HG02885 (cell line): ENCODE measurements at regions not wholly inside any gene's neighbourhood (a gene's known extent, or its start where the extent isn't known, plus 50 kb on each side); places are given as distances from the start of the nearest gene placed in this dataset.

Source experiments
- ATAC-seq: cut with Tn5 transposase; IDR thresholded peaks from one replicate; pipeline ENCODE4 v1.9.1; 2021; ENCODE audit warnings: mild to moderate bottlenecking; ENCODE audit not compliant: unreplicated experiment, poor library complexity

DNA sequence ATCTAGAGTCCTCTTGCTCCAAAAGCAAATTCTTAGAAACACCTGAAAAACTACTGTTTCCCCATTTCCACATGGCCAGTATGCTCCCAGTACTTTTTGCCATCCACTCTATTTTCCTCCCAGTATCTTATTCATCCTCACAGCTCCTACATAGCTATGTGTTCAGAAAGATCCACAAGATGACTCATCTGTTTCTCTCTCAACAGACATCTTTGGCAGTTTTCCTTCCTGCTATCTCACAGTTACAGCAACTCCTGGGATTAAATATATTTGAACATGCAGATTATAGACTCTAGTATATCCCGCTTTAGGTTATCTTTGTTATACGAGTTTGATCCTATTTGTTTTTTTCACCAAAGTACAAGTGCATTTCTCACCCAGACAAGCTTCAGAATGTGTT lies 675.6 kb upstream of the POT1 start:
- ATAC-seq: no peak

DNA sequence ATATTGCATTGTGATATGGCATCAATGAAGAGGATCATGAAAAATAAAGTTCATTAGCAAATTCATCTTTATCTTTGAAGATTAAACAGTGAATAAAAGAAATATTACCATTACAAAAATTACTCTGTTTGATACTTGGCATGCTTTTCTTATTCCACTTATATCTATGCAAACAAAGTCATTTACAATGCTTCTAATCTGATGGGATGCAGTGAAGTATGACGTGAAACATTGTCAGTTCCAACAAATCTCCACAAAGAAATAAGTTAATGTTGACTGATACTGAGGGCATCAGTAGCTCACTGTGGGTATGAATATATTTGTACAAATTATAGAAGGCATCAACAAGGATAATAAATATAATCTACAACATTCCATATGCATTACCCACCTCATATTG lies 672.8 kb upstream of the POT1 start:
- ATAC-seq: no peak

DNA sequence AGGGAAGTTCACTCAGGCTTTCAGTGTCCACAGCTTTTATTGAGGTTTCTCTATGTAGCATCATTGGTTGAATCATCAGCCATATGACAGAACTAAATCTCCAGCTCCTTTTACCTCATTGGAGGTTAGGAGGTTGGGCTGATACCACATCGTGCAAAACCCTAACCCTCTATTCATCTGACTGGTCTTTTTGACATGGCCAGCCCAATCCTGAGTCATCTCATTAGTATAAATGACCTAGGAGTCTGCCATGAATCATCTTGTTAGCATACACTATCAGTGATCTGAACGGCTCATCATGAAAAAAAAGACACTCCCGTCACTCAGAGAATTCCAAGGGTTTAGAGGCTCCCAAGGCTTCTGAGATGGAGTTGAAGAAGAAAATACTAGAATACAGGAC lies 669.8 kb upstream of the POT1 start:
- no peak for ATAC-seq

DNA sequence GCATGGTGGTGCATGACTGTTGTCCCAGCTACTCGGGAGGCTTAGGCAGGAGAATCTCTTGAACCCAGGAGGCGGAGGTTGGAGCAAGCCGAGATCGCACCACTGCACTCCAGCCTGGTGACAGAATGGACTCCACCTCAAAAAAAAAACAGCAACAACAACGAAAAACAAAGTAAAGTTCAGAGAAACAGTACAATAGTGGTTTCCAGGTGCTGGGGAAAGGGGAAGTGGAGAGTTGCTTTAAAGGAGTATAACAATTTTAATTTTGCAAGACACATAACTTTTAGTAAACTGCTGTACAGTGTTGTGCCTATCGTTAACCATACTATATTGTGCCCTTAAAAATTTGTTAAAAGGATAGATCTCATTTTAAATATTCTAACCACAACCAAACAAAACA lies 662.7 kb upstream of the POT1 start:
- ATAC-seq: no peak

DNA sequence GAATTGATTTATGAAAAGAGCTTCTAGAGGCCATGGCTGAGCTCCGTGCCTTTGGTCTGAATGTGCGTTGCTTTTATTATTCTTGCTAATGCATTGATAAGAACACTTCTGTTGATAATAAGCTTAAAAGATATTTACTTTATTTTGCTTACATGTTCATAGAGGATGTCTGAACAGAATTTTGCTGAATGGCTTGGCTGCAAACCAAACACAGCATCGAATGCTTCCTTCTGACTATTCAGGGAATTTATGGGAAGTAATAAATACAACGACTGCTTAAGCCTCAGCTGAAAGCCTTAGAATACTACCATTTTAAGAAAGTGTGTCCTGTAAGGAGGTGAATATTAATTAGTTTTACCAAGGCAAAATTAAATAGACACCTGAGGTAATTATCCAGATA lies 643.5 kb upstream of the POT1 start:
- no peak for ATAC-seq

DNA sequence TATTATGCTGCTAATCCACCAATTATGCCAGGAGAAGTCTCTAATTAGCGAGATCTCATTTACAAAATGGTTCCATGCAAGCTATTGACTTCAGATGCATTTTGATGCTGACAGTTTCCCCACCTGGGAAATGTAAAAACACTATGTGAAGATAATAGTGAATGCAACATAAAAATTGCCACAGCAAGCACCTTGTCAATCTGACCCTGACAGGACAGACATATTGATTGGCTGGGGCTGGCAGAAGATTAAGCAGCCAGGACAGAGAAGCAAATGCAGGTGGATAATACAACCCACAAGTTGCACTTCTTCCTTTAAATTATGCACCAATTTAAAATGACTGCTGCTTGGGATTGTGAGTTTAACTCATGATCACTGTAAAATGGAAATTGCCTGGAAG lies 642.8 kb upstream of the POT1 start:
- ATAC-seq: no peak

DNA sequence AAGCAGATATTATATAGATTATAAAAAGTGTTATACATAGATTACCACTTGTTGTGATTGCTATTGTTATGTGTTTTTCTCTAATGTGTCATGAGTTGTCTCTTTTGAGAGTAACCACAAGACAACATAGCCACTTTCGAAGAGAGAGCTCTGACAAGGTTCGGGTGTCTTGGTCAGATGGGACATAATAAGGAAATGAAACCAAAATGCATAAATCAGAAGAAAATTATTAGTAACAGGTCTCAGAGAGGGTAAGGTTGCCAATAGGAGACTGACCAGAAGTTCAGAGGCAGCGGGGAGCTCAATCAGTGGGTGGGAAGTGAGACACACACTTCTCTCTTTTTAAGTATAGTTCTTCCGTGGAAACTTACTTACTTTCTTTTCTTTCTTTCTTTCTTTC lies 639.2 kb upstream of the POT1 start:
- ATAC-seq: peak; percentile 99

DNA sequence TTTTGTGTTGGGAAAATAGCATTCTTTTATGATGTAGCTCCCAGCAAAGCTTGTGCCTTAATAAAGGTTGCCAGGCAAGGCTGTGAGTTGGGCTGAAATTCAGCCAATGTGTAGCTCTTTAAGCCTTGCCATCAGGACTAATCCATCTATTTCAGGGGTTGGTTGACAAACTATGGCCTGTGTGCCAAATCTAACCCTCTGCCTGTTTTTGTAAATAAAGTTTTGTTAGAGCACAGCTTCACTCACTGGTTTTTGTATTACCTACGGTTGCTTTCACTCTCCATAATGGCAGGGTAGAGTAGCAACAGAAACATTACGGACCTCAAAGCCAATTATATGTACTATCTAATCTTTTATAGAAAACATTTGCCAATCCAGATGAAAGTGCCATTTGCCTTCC lies 638.1 kb upstream of the POT1 start:
- ATAC-seq: no peak

DNA sequence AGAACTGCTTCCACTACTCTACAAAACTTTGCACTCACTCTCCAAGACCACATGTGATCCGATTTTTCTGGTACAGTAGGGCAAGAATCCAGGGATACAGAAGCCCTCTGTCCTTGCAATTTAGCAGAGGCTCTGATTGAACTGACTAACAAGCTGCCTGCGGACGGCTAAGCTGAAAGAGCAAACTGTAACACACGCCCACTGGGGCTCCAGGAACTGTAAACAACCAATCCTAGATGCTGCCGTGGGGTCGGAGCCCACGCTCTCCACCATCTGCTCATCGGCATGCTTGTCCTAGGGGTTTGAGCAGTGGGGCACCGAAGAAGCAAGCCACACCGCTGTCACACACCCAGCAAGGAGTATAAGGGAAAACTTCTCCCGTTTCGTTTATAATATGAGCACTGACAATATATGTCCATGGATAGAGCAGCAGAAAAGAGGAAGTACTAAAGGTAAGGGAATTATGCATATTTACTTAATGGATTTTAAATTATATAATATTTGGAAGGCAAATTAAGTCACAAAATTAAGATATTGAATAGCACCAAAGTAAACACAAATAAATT lies 634.4 kb upstream of the POT1 start:
- ATAC-seq: no peak

DNA sequence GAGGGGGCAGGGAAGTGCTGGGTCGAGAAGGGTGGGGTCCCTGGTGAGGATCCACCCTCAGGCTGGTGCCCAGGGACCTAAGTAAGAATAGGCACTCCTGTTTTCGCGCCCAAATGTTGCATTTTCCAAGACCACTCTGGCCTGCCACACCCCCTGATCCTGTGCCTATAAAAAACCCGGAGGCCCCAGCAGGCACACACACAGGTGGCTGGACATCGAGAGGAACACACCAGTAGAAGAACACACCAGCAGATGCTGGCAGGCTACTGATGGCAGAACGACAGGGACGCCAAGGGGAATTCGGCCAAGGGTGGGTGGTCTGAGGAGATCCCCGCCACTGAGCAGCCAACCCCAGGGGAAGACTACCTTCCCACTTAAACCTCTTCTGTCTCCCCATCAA lies 633.9 kb upstream of the POT1 start:
- no peak for ATAC-seq

DNA sequence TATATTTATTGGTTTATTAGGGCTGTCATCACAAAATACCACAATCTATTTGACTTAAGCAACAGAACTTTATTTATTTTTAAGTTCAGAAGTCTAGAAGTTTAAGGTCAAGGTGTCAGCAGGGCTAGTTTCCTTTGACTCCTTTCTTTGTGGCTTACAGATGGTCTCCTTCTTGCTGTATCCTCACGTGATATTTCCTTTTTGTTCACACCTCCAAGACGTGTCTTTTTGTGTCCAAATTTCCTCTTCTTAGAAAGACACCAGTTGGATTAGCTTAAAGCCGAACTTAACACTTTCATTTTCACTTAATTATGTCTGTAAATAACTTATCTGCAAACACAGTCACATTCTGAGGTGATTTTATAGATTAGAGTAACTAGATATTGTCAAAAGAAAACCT lies 631.4 kb upstream of the POT1 start:
- no peak for ATAC-seq

DNA sequence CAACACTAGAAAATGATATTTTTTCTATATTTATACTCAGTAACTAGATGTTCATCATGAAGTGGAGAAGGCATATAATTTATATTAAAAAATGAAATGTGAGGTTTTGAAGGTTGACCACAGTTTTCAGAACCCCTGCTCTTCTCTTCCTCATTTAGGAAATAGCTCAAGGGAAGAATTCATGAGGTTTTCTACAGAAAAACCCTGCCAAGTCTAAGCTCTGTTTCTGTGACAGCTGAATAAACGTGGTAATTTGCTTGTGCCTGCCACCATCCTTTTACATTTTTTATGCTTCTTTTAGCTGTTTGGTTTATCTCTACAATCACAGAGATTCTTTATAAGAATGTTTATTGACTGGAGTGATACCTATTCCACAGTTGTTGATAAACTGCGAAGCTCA lies 630.3 kb upstream of the POT1 start:
- no peak for ATAC-seq

DNA sequence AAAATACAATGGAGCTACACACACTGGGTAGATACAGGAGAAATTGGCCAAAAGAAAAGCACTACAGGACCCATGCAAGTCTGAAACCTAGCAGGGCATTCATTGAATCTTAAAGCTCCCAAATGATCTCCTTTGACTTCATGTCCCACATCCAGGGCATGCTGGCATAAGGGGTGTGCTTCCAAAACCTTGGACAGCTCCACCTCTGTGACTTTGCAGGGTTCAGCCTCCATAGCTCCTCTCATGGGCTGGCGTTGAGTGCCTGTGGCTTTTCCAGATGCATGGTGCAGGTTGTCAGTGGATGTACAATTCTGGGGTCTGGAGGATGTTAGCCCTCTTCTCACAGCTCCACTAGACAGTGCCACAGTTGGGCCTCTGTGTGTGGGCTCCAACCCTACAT lies 626.3 kb upstream of the POT1 start:
- ATAC-seq: no peak

DNA sequence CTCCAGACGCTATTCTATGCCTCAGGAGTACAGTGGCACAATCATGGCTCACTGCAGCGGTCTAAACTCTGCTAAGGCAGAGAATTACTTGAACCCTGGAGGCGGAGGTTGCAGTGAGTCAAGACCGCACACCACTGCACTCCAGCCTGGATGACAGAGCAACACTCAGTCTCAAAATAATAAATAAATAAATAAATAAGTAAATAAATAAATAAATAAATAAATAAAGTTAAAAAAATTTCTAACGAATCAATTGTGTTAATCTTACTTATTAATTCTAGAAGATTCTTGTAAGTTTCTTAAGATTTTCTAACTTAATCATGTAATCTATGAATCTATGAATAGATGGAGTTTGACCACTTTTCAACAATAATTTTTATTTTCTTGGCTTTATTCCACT lies 621.4 kb upstream of the POT1 start:
- ATAC-seq: no peak

DNA sequence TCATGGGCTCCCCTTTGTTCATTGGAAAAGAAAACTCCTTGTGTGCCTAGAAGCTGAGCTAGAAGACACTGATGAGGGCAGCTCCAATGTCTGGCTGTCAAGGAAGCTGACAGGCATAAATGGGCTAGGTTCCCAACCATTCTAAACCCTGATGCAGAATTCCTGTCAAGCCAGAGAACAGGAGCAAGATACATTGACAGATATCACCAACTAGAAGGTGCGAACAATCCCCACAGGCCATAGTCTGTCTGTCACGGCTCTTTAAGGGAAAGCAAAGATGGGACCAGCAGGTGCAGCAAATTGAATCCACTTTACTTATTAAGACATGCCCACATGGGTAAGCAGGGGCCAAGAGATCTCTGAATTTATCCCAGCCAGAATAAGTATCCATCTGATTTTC lies 617.9 kb upstream of the POT1 start:
- ATAC-seq: no peak

DNA sequence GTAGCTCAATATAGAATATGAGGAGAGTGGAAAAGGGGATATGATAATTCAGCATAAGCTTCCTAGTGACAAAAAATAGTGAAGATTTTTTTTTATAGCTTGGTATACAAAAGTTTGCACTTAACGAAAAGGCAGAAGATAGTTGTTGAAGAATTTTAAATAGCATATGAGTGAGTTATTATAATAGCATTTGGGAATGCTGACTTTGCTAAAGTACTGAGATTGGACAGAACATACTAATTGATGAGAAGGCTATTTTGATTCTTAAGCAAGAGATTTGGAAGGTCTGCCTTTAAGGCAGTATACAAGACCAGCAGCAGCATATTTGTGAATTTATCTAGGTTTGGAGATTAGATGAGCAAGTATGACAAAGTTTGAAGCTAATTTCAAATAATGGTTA lies 600.9 kb upstream of the POT1 start:
- ATAC-seq: no peak

DNA sequence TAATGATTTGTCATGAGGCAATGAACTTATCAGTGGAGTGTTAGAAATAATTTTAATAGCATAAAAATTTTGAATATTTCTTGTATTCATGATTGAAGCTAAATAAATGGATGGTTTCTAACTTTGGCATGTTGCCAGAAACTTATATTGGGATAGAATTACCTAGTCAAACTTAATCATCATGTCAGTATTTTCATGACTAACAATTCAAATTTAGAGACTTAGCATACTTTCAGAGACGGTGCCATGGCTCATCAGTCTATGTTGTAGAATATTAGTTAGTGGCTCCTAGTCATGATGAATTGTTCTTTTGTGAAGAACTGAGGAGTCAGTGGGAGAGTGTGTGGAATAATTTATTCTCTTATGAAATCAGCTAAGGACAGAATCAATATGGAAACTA lies 599.6 kb upstream of the POT1 start:
- no peak for ATAC-seq

DNA sequence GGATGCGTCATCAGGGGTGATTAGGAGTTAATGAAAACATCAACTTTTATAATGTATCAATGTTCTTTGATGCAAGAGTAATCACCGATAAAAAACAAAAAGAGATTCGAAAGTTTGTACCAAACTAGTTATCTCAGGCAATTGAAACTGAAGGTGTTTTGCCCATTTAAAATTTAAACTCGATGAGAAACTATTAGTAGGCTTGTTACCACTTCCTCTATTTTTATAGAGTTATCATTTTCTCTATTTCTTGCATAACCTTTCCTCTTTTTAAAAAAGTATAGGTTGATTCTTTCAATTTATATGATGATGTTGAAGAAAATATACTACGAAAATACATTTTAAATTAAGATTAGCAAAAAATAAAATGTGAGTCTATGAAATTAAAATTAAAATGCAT lies 597.3 kb upstream of the POT1 start:
- no peak for ATAC-seq

DNA sequence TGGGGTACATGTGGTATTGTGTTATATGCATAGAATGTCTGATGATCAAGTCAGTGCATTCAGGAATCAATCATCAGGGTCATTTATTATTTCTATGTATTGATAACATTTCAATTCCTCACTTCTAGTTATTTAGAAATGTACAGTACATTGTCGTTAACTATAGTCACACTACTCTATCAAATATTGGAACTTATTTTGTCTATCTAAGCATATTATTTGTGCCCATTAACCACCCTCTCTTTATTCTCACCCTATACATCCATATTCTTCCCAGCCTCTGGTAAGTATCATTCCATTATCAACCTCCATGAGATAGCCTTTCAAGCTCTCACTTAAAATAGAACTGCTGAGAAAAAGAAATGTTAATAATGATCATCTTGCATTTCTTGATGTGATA lies 596.5 kb upstream of the POT1 start:
- ATAC-seq: no peak

DNA sequence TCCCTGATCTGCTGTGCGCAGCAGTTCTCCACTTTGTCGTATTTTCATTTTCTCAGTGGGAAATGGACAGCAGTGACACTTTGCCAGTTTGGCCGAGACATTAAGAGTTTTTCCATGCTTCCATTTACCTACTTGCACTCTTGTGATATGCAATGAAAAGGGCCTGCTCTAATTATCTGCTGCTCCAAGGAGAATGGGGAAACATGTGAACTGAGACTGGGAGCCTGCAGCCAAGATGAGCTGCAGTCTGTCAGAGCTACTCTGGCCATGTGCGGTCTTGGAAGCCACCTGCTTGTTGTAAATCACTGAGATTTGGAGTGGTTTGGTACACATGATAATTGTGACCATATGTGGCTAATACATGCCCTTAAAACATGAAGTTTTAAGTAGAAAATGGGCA lies 586.6 kb upstream of the POT1 start:
- ATAC-seq: no peak

DNA sequence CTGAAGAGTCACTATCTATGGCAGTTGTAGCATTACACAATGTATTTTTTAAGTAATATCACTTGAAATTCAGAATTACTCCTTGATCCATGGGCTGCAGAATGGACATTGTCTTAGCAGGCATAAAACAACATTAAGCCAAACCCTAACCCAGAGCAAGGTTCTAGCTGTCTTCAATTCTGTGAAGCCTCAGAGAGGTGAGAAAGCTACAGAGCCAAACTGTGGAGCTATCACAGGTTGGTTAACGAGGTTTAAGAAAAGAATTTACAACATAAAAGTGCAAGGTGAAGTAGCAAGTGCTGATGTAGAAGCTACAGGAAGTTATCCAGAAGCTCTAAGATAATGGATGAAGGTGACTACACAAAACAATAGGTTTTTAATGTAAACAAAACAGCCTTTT lies 582.7 kb upstream of the POT1 start:
- ATAC-seq: no peak

DNA sequence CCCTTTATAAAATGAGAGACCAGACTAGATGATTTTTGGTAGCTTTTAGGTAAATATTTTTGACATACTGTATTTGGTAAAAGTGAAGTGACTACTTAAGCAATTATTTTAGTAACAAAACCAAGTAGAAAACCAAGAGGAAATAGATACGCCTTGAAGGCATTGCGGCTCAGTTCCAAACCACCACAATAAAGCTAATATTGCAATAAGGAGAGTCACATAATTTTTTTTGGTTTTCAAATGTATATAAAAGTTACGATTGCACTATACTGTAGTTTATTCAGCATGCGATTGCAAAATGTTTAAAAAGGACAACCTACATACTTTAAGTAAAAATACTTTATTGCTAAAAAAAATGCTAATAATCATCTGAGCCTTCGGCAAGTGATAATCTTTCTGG lies 581.7 kb upstream of the POT1 start:
- ATAC-seq: no peak

DNA sequence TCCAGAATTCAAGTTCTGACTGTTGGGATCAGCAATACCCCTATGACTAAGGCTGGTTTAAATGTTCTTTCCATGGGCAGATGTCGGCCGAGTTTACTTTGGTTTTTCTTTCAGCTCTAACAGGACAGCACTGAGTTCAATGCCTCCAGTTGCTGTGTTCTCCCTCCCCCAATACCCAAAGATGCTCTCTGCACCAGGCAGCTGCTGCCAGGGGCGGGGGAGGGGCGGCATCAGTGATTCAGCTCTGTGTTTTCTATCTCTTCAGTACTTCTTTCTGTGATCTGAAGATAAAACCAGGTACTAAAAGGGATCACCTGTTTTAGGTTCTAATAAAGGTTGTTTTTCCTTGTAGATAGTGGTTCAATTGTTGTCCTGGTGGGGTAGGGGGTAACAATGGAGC lies 576.7 kb upstream of the POT1 start:
- no peak for ATAC-seq
